ENCODE measurements at regions not wholly inside any gene's neighbourhood (a gene's known extent, or its start where the extent isn't known, plus 50 kb on each side); places are given as distances from the start of the nearest gene placed in this dataset.

- TF ChIP-seq, protein P1, sequence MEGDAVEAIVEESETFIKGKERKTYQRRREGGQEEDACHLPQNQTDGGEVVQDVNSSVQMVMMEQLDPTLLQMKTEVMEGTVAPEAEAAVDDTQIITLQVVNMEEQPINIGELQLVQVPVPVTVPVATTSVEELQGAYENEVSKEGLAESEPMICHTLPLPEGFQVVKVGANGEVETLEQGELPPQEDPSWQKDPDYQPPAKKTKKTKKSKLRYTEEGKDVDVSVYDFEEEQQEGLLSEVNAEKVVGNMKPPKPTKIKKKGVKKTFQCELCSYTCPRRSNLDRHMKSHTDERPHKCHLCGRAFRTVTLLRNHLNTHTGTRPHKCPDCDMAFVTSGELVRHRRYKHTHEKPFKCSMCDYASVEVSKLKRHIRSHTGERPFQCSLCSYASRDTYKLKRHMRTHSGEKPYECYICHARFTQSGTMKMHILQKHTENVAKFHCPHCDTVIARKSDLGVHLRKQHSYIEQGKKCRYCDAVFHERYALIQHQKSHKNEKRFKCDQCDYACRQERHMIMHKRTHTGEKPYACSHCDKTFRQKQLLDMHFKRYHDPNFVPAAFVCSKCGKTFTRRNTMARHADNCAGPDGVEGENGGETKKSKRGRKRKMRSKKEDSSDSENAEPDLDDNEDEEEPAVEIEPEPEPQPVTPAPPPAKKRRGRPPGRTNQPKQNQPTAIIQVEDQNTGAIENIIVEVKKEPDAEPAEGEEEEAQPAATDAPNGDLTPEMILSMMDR (IDR thresholded peaks at IDR 0.05 in 4 of 5, conservative IDR thresholded peaks at IDR 0.05 in 1 of 5), result no peak
- TF ChIP-seq POLR2A (IDR thresholded peaks at IDR 0.05), result no peak
Observed at GRCh38 chr6:164006459-164006858, 591.9 kb downstream of the QKI start.

Data from gastrocnemius medialis (tissue), 4 donors.